HEK293 (cell line): ENCODE measurements at regions not wholly inside any gene's neighbourhood (a gene's known extent, or its start where the extent isn't known, plus 50 kb on each side); places are given as distances from the start of the nearest gene placed in this dataset.

Source experiments
- CTCF ChIA-PET: fragments of 350-600 bp; formaldehyde crosslinking; extraction: SDS; loops from one replicate; lab custom pipeline; 2021; ENCODE audit warnings: antibody characterized with exemption; lab: Yijun Ruan, JAX
- POLR2A ChIA-PET: fragments of 300-600 bp; formaldehyde crosslinking; extraction: SDS; loops from one replicate; lab custom pipeline; 2020; ENCODE audit warnings: antibody characterized with exemption, inconsistent platforms; lab: Yijun Ruan, JAX
- H3K27ac ChIP-seq: fragments of 200-500 bp; sonication (Bioruptor generic); 2 replicates; pipeline ENCODE4 v1.5.1; 2014; ENCODE audit warnings: low read depth, low read length, control low read depth, inconsistent platforms; ENCODE audit errors: extremely low read depth
- H3K36me3 ChIP-seq, 2 experiments: fragments of 200-500 bp in 1 of 2; sonication (Bioruptor generic) in 1 of 2; 1 replicate in 1 of 2; 2 replicates in 1 of 2; pipeline ENCODE4 v1.5.1; 2014 to 2017; ENCODE audit warnings: inconsistent platforms in 2 of 2, low read length in 2 of 2; ENCODE audit not compliant: control insufficient read depth in 2 of 2, insufficient read depth in 1 of 2
- H3K4me1 ChIP-seq: fragments of 200-500 bp; sonication (Bioruptor generic); 2 replicates; pipeline ENCODE4 v1.5.1; 2014; ENCODE audit warnings: mild to moderate bottlenecking, low read length, inconsistent platforms; ENCODE audit not compliant: control insufficient read depth, insufficient read depth
- H3K4me3 ChIP-seq: 2 replicates; pipeline ENCODE4 v1.5.1; 2011; ENCODE audit warnings: low read depth, mild to moderate bottlenecking, control low read depth, low read length, moderate library complexity
- H3K9me3 ChIP-seq: fragments of 200-500 bp; sonication (Bioruptor generic); 2 replicates; pipeline ENCODE4 v1.5.1; 2014; ENCODE audit warnings: low read depth, low read length, inconsistent platforms; ENCODE audit not compliant: control insufficient read depth, insufficient read depth
- TRIM28 ChIP-seq: IDR thresholded peaks from 2 replicates; pipeline ENCODE4 v1.6.1; 2011; ENCODE audit warnings: low read length, control low read depth, borderline replicate concordance
- ZNF16 ChIP-seq: fragments of 450-650 bp; formaldehyde crosslinking; IDR thresholded peaks from 2 replicates; pipeline ENCODE4 v1.5.1; 2016; ENCODE audit warnings: low read depth, missing biosample characterization, missing genetic modification characterization
- ZNF416 ChIP-seq: fragments of 450-650 bp; formaldehyde crosslinking; IDR thresholded peaks from 2 replicates; pipeline ENCODE4 v1.5.1; 2016; ENCODE audit warnings: missing biosample characterization, missing genetic modification characterization
- ZNF501 ChIP-seq: fragments of 450-650 bp; formaldehyde crosslinking; IDR thresholded peaks from 2 replicates; pipeline ENCODE4 v1.5.1; 2016; ENCODE audit warnings: missing biosample characterization, missing genetic modification characterization
- ZNF548 ChIP-seq: fragments of 450-650 bp; formaldehyde crosslinking; IDR thresholded peaks from 2 replicates; pipeline ENCODE4 v1.5.1; 2016; ENCODE audit warnings: missing biosample characterization, missing genetic modification characterization
- ZNF555 ChIP-seq: fragments of 450-650 bp; formaldehyde crosslinking; conservative IDR thresholded peaks from 2 replicates; pipeline ENCODE4 v1.5.1; 2017; ENCODE audit warnings: missing biosample characterization, mild to moderate bottlenecking, missing genetic modification characterization, inconsistent platforms
- ZNF600 ChIP-seq: fragments of 450-650 bp; formaldehyde crosslinking; IDR thresholded peaks from 2 replicates; pipeline ENCODE4 v1.5.1; 2016; ENCODE audit warnings: missing biosample characterization, missing genetic modification characterization
- ZNF660 ChIP-seq: fragments of 450-650 bp; IDR thresholded peaks from 2 replicates; pipeline ENCODE4 v1.5.1; 2018; ENCODE audit warnings: missing biosample characterization, mild to moderate bottlenecking, missing genetic modification characterization
- ZNF776 ChIP-seq: fragments of 450-650 bp; formaldehyde crosslinking; IDR thresholded peaks from 2 replicates; pipeline ENCODE4 v1.5.0; 2017; ENCODE audit warnings: missing biosample characterization, missing genetic modification characterization, borderline replicate concordance
- ZNF785 ChIP-seq: fragments of 450-650 bp; formaldehyde crosslinking; IDR thresholded peaks from 2 replicates; pipeline ENCODE4 v1.5.1; 2016; ENCODE audit warnings: missing biosample characterization, missing genetic modification characterization
- ZSCAN5A ChIP-seq: fragments of 450-650 bp; formaldehyde crosslinking; IDR thresholded peaks from 2 replicates; pipeline ENCODE4 v1.5.1; 2016; ENCODE audit warnings: missing biosample characterization, missing genetic modification characterization
- TF ChIP-seq, protein P1 (sequence below): fragments of 450-650 bp; formaldehyde crosslinking; IDR thresholded peaks from 2 replicates; pipeline ENCODE4 v1.5.1; 2016; ENCODE audit warnings: missing biosample characterization, missing genetic modification characterization, borderline replicate concordance
- TF ChIP-seq, protein P2 (sequence below): fragments of 450-650 bp; formaldehyde crosslinking; IDR thresholded peaks from 2 replicates; pipeline ENCODE4 v1.5.1; 2016; ENCODE audit warnings: missing biosample characterization, missing genetic modification characterization
- TF ChIP-seq, protein P3 (sequence below): fragments of 450-650 bp; formaldehyde crosslinking; IDR thresholded peaks from 2 replicates; pipeline ENCODE4 v1.5.1; 2016; ENCODE audit warnings: missing biosample characterization, missing genetic modification characterization, borderline replicate concordance
- TF ChIP-seq, protein P4 (sequence below): fragments of 450-650 bp; IDR thresholded peaks from 2 replicates; pipeline ENCODE4 v1.5.1; 2018; ENCODE audit warnings: missing biosample characterization, missing genetic modification characterization

GRCh38 chr13:76132532-76132931 is 496.4 kb downstream of the LMO7 start:
- POLR2A ChIA-PET = no interaction called here
- TF ChIP-seq, protein P1, sequence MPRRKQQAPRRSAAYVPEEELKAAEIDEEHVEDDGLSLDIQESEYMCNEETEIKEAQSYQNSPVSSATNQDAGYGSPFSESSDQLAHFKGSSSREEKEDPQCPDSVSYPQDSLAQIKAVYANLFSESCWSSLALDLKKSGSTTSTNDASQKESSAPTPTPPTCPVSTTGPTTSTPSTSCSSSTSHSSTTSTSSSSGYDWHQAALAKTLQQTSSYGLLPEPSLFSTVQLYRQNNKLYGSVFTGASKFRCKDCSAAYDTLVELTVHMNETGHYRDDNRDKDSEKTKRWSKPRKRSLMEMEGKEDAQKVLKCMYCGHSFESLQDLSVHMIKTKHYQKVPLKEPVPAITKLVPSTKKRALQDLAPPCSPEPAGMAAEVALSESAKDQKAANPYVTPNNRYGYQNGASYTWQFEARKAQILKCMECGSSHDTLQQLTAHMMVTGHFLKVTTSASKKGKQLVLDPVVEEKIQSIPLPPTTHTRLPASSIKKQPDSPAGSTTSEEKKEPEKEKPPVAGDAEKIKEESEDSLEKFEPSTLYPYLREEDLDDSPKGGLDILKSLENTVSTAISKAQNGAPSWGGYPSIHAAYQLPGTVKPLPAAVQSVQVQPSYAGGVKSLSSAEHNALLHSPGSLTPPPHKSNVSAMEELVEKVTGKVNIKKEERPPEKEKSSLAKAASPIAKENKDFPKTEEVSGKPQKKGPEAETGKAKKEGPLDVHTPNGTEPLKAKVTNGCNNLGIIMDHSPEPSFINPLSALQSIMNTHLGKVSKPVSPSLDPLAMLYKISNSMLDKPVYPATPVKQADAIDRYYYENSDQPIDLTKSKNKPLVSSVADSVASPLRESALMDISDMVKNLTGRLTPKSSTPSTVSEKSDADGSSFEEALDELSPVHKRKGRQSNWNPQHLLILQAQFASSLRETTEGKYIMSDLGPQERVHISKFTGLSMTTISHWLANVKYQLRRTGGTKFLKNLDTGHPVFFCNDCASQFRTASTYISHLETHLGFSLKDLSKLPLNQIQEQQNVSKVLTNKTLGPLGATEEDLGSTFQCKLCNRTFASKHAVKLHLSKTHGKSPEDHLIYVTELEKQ (tag by site-specific recombination) = no peak
- TF ChIP-seq ZNF785 (tag by site-specific recombination) = no peak
- TF ChIP-seq, protein P2, sequence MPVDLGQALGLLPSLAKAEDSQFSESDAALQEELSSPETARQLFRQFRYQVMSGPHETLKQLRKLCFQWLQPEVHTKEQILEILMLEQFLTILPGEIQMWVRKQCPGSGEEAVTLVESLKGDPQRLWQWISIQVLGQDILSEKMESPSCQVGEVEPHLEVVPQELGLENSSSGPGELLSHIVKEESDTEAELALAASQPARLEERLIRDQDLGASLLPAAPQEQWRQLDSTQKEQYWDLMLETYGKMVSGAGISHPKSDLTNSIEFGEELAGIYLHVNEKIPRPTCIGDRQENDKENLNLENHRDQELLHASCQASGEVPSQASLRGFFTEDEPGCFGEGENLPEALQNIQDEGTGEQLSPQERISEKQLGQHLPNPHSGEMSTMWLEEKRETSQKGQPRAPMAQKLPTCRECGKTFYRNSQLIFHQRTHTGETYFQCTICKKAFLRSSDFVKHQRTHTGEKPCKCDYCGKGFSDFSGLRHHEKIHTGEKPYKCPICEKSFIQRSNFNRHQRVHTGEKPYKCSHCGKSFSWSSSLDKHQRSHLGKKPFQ (tag by site-specific recombination) = no peak
- TF ChIP-seq ZNF600 (tag by site-specific recombination) = no peak
- TF ChIP-seq ZNF660 = no peak
- no peak for TF ChIP-seq ZNF416
- TF ChIP-seq ZSCAN5A (tag by site-specific recombination) = no peak
- no peak for TF ChIP-seq ZNF555 (tag by site-specific recombination)
- TF ChIP-seq ZNF548 (tag by site-specific recombination) = no peak
- TF ChIP-seq ZNF501 (tag by site-specific recombination) = no peak
- H3K4me3 ChIP-seq = no peak overlapping the region
- H3K9me3 ChIP-seq = no peaks in the 10 kb centered on the region
- no peaks in the 10 kb centered on the region for H3K36me3 ChIP-seq
- no peaks in the 10 kb centered on the region for H3K4me1 ChIP-seq
- no peak overlapping the region for H3K27ac ChIP-seq
- CTCF ChIA-PET = no interaction called here

DNA sequence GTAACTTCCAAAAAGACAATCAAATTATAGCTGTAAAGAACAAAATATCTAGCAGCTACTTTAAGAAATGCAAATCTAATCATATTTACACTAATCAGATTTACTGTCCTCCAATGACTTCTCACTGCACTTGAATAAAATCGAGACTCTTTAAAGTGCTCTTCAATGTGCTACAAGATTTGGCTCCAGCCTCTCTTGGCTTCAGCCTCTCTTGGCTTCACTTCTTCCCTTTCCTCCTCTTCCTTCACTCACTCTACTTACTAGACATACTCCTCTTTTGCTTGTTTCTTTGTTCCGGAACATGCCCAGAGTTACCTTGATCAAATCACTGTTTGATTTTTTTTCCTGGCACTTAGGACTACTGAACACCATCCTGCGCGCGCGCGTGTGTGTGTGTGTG is 495.4 kb downstream of the LMO7 start:
- POLR2A ChIA-PET = no interaction called here
- TF ChIP-seq, protein P3, sequence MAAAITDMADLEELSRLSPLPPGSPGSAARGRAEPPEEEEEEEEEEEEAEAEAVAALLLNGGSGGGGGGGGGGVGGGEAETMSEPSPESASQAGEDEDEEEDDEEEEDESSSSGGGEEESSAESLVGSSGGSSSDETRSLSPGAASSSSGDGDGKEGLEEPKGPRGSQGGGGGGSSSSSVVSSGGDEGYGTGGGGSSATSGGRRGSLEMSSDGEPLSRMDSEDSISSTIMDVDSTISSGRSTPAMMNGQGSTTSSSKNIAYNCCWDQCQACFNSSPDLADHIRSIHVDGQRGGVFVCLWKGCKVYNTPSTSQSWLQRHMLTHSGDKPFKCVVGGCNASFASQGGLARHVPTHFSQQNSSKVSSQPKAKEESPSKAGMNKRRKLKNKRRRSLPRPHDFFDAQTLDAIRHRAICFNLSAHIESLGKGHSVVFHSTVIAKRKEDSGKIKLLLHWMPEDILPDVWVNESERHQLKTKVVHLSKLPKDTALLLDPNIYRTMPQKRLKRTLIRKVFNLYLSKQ (tag by site-specific recombination) = no peak
- no peak for TF ChIP-seq TRIM28
- TF ChIP-seq ZNF776 (tag by site-specific recombination) = no peak
- TF ChIP-seq, protein P4, sequence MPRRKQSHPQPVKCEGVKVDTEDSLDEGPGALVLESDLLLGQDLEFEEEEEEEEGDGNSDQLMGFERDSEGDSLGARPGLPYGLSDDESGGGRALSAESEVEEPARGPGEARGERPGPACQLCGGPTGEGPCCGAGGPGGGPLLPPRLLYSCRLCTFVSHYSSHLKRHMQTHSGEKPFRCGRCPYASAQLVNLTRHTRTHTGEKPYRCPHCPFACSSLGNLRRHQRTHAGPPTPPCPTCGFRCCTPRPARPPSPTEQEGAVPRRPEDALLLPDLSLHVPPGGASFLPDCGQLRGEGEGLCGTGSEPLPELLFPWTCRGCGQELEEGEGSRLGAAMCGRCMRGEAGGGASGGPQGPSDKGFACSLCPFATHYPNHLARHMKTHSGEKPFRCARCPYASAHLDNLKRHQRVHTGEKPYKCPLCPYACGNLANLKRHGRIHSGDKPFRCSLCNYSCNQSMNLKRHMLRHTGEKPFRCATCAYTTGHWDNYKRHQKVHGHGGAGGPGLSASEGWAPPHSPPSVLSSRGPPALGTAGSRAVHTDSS (tag by site-specific recombination) = no peak
- no peak for TF ChIP-seq ZNF16 (tag by site-specific recombination)
- TF ChIP-seq ZNF501 (tag by site-specific recombination) = no peak
- TF ChIP-seq, all 188 proteins: peak for 0
- H3K4me3 ChIP-seq = no peak overlapping the region
- no peak overlapping the region for H3K27ac ChIP-seq
- no peaks in the 10 kb centered on the region for H3K36me3 ChIP-seq
- CTCF ChIA-PET = no interaction called here
- no peaks in the 10 kb centered on the region for H3K9me3 ChIP-seq
- H3K4me1 ChIP-seq = no peaks in the 10 kb centered on the region
